Keratinocyte (primary cell): ENCODE measurements at regions not wholly inside any gene's neighbourhood (a gene's known extent, or its start where the extent isn't known, plus 50 kb on each side); places are given as distances from the start of the nearest gene placed in this dataset.

Experiments used
- CTCF ChIP-seq, 3 experiments: IDR thresholded peaks in 1 of 3; conservative IDR thresholded peaks in 1 of 3; optimal IDR thresholded peaks in 1 of 3; 2 replicates in 2 of 3; 3 replicates in 1 of 3; pipeline versions ENCODE3 to v1.5.1; 2011; ENCODE audit warnings: low read length in 3 of 3, mild to moderate bottlenecking in 3 of 3, moderate library complexity in 2 of 3, control low read depth in 1 of 3, inconsistent platforms in 1 of 3; ENCODE audit not compliant: insufficient read depth in 2 of 3; ENCODE audit errors: extremely low read depth in 1 of 3
- EZH2 ChIP-seq: IDR thresholded peaks from one replicate; pipeline ENCODE4 v1.6.1; 2012; ENCODE audit warnings: inconsistent platforms, mild to moderate bottlenecking, low read length, moderate library complexity

DNA sequence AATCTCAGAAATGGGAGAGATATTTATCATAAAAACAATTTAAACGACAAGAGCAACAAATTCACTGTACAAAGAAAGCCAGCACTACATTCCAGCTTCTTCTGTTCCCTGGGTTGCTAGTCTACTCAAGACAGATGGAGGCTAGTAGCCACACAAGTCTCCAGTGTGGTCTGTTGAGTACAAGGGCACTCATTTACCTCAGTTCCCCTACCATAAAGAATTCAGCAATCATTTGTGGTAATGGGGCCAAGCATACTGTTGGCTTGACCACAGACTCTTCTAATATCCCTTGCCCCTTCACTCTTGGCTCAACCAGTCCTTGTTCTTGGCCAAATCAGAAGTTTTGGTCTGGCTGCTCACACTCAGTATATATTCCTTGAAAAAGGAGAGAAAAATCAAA is 212.3 kb downstream of the COX18 start:
- TF ChIP-seq CTCF (optimal IDR thresholded peaks at IDR 0.05 in 1 of 3, IDR thresholded peaks at IDR 0.05 in 1 of 3, conservative IDR thresholded peaks at IDR 0.05 in 1 of 3; ENCODE audit: extremely low read depth in 1 of 3, insufficient read depth in 2 of 3, low read length in 3 of 3) = no peak
- TF ChIP-seq EZH2 = no peak
